HCT116 (cell line): ENCODE measurements at regions not wholly inside any gene's neighbourhood (a gene's known extent, or its start where the extent isn't known, plus 50 kb on each side); places are given as distances from the start of the nearest gene placed in this dataset.

ENCODE experiments used
- ATAC-seq: fragments of 200-7000 bp; cut with Tn5 transposase; 2 replicates; pipeline ENCODE4 v1.9.1; 2020; ENCODE audit warnings: mild to moderate bottlenecking, moderate library complexity
- BruUV-seq: library from RNA; stranded (reverse); fragments of 400-500 nt; replicated peaks from 2 replicates; lab custom pipeline; 2021; lab: Mats Ljungman, UMichigan
- CTCF ChIA-PET: fragments of 300-600 bp; sonication (Branson Sonifier 250); formaldehyde crosslinking; loops from one replicate; lab custom pipeline; 2021; ENCODE audit warnings: antibody characterized with exemption; lab: Charles Lee
- POLR2A ChIA-PET: fragments of 300-600, 350-600 bp; sonication (Branson Sonifier 250); formaldehyde crosslinking; loops from one replicate; lab custom pipeline; 2021; ENCODE audit warnings: antibody characterized with exemption; lab: Charles Lee
- RAD21 ChIA-PET, 2 experiments: fragments of 300-600 bp; sonication (Branson Sonifier 250); formaldehyde crosslinking; loops; one replicate each; lab custom pipeline; 2023; ENCODE audit warnings: low total read pairs in 2 of 2; ENCODE audit not compliant: uncharacterized antibody in 2 of 2, unreplicated experiment in 2 of 2, low non-redundant PET in 1 of 2; lab: Charles Lee
- DNase-seq: peaks from one replicate; pipeline ENCODE4 v3.0.0-alpha.2; 2010; ENCODE audit warnings: low read depth, low spot score
- H2AFZ ChIP-seq: fragments of 200-600 bp; shearing (Covaris generic), sonication (generic); 2 replicates; pipeline ENCODE4 v1.6.1; 2017; ENCODE audit warnings: low read depth, mixed run types, mixed read lengths, antibody characterized with exemption, low read length; ENCODE audit not compliant: poor library complexity, severe bottlenecking
- H3K27ac ChIP-seq: 2 replicates; pipeline ENCODE4 v1.5.1; 2012; ENCODE audit warnings: low read depth, low read length
- H3K27me3 ChIP-seq: fragments of 200-600 bp; sonication (generic); 2 replicates; pipeline ENCODE4 v1.6.1; 2016; ENCODE audit warnings: mixed run types, low read length, mixed read lengths; ENCODE audit not compliant: insufficient read depth
- H3K36me3 ChIP-seq, 2 experiments: fragments of 200-500 bp in 1 of 2; fragments of 200-600 bp in 1 of 2; sonication (Bioruptor generic) in 1 of 2; sonication (generic) in 1 of 2; 2 replicates each; pipeline versions ENCODE4 v1.5.1 to v1.6.1; 2014 to 2016; ENCODE audit warnings: low read length in 2 of 2, inconsistent platforms in 1 of 2, mixed read lengths in 1 of 2, mixed run types in 1 of 2; ENCODE audit not compliant: insufficient read depth in 2 of 2, control insufficient read depth in 1 of 2
- H3K4me1 ChIP-seq, 2 experiments: fragments of 200-600 bp in 1 of 2; sonication (generic) in 1 of 2; 2 replicates each; pipeline versions ENCODE4 v1.5.1 to v1.6.1; 2012 to 2017; ENCODE audit warnings: low read length in 2 of 2, inconsistent platforms in 1 of 2, mild to moderate bottlenecking in 1 of 2, mixed read lengths in 1 of 2, mixed run types in 1 of 2, moderate library complexity in 1 of 2; ENCODE audit not compliant: insufficient read depth in 2 of 2, control insufficient read depth in 1 of 2
- H3K4me2 ChIP-seq: fragments of 200-600 bp; sonication (generic); 2 replicates; pipeline ENCODE4 v1.6.1; 2017; ENCODE audit warnings: mixed run types, low read length, mixed read lengths
- H3K4me3 ChIP-seq, 2 experiments: fragments of 200-600 bp in 1 of 2; sonication (generic) in 1 of 2; replicated peaks in 1 of 2; 2 replicates each; pipeline ENCODE4 v1.5.1; 2011 to 2016; ENCODE audit warnings: low read length in 2 of 2, control low read depth in 1 of 2, low read depth in 1 of 2, mild to moderate bottlenecking in 1 of 2, mixed read lengths in 1 of 2, mixed run types in 1 of 2
- H3K79me2 ChIP-seq: fragments of 200-600 bp; sonication (generic); 2 replicates; pipeline ENCODE4 v1.6.1; 2017; ENCODE audit warnings: mild to moderate bottlenecking, mixed run types, low read length, moderate library complexity, mixed read lengths; ENCODE audit not compliant: insufficient read depth
- H3K9ac ChIP-seq: fragments of 200-600 bp; sonication (generic); 2 replicates; pipeline ENCODE4 v1.6.1; 2016; ENCODE audit warnings: low read length, mixed read lengths
- H3K9me2 ChIP-seq: fragments of 200-600 bp; sonication (generic), shearing (Covaris generic); 2 replicates; pipeline ENCODE4 v1.6.1; 2017; ENCODE audit warnings: mixed run types, mild to moderate bottlenecking, moderate library complexity; ENCODE audit not compliant: insufficient read depth
- H3K9me3 ChIP-seq, 2 experiments: fragments of 200-500 bp in 1 of 2; fragments of 200-600 bp in 1 of 2; sonication (Bioruptor generic) in 1 of 2; sonication (generic) in 1 of 2; 2 replicates each; pipeline ENCODE4 v1.6.1; 2014 to 2017; ENCODE audit warnings: low read length in 2 of 2, mixed read lengths in 2 of 2, inconsistent platforms in 1 of 2, low read depth in 1 of 2, mild to moderate bottlenecking in 1 of 2, mixed run types in 1 of 2, moderate library complexity in 1 of 2; ENCODE audit not compliant: control insufficient read depth in 1 of 2, insufficient read depth in 1 of 2
- H4K20me1 ChIP-seq: fragments of 200-600 bp; sonication (generic), shearing (Covaris generic); 2 replicates; pipeline ENCODE4 v1.6.1; 2017; ENCODE audit warnings: mixed run types, mild to moderate bottlenecking, moderate library complexity; ENCODE audit not compliant: insufficient read depth
- ELF1 ChIP-seq: IDR thresholded peaks from 2 replicates; pipeline ENCODE4 v1.6.1; 2012; ENCODE audit warnings: low read depth, borderline replicate concordance
- FOSL1 ChIP-seq: IDR thresholded peaks from 2 replicates; pipeline ENCODE4 v1.6.1; 2012; ENCODE audit warnings: low read depth
- JUND ChIP-seq: IDR thresholded peaks from 2 replicates; pipeline ENCODE4 v1.6.1; 2012
- SRF ChIP-seq: IDR thresholded peaks from 2 replicates; pipeline ENCODE4 v1.6.1; 2012; ENCODE audit warnings: low read depth
- intact Hi-C: fragments of 100-400 bp; cut with micrococcal nuclease; formaldehyde crosslinking; loops from 2 replicates; pipeline ENCODE4 v1.10.0; 2022

GRCh38 chr1:96355961-96356360 lies 365.6 kb upstream of the PTBP2 start:
- intact Hi-C loops, result no loop called here
- Histone ChIP-seq H4K20me1 (no peaks in the 10 kb centered on the region), H3K4me3 (no peak overlapping the region), H3K79me2 (no peaks in the 10 kb centered on the region), H3K36me3 (no peaks in the 10 kb centered on the region), H2AFZ (no peak overlapping the region), H3K27ac (no peak overlapping the region), H3K9ac (no peak overlapping the region), H3K9me3 (no peaks in the 10 kb centered on the region), H3K4me2 (no peak overlapping the region), H3K27me3 (peaks cover 4% of the 10 kb centered on the region; the same call in 1 of the 2 replicates), H3K4me1 (peaks cover 4 to 10% of the 10 kb centered on the region in 2 experiments; a peak in 2 of 4 replicates), H3K9me2 (no peaks in the 10 kb centered on the region)
- ChIA-PET CTCF (no interaction called here), POLR2A (no interaction called here), RAD21 (no interaction called here)
- no peak for TF ChIP-seq SRF
- DNase-seq (no peak), ATAC-seq (no peak)
- BruUV-seq, result no TSS peak

- POLR2A ChIA-PET, result no interaction called here
- H3K9ac ChIP-seq, result no peak overlapping the region
- CTCF ChIA-PET, result no interaction called here
- no peak for DNase-seq
- H3K4me2 ChIP-seq, result peak overlapping the region; percentile 43
- H3K27me3 ChIP-seq, result peaks cover 4% of the 10 kb centered on the region; the same call in 1 of the 2 replicates
- H3K27ac ChIP-seq, result no peak overlapping the region
- H3K4me1 ChIP-seq, result peaks cover 10 to 21% of the 10 kb centered on the region in 2 experiments
- TF ChIP-seq FOSL1 (0 out of 2 replicates have a peak, but pooled peaks have one; percentile 11), ELF1 (no peak), JUND (0 out of 2 replicates have a peak, but pooled peaks have one; percentile 18)
- no peak for ATAC-seq
- no TSS peak for BruUV-seq
- no peaks in the 10 kb centered on the region for H3K9me3 ChIP-seq
- H4K20me1 ChIP-seq, result no peaks in the 10 kb centered on the region
- RAD21 ChIA-PET, result no interaction called here
- peak overlapping the region; percentile 60 for H2AFZ ChIP-seq
- no peaks in the 10 kb centered on the region for H3K36me3 ChIP-seq
- H3K79me2 ChIP-seq, result no peaks in the 10 kb centered on the region
- H3K4me3 ChIP-seq, result no peak overlapping the region
- intact Hi-C loops, result no loop called here
- no peaks in the 10 kb centered on the region for H3K9me2 ChIP-seq
Observed at GRCh38 chr1:96357141-96357765, 364.3 kb upstream of the PTBP2 start.
